ENCODE measurements at regions not wholly inside any gene's neighbourhood (a gene's known extent, or its start where the extent isn't known, plus 50 kb on each side); places are given as distances from the start of the nearest gene placed in this dataset.

GRCh38 chr12:114045349-114045748, 79.2 kb upstream of the RBM19 start:
- TF ChIP-seq CTCF (conservative IDR thresholded peaks at IDR 0.05; ENCODE audit: low read depth, low read length) (no peak), EZH2 (IDR thresholded peaks at IDR 0.05; ENCODE audit: borderline replicate concordance, low read depth, low read length, poor library complexity, severe bottlenecking) (no peak)

Data from A673 (cell line).